ENCODE measurements at regions not wholly inside any gene's neighbourhood (a gene's known extent, or its start where the extent isn't known, plus 50 kb on each side); places are given as distances from the start of the nearest gene placed in this dataset.

- CTCF ChIA-PET, result interaction anchor here (0.6 to 1.1 kb wide), 3 partner anchors 26 to 113 kb away, joined by 3 to 5 read pairs (median 3); no protein-coding TSS in a partner anchor
- no TSS peak for BruUV-seq (replicated peaks)
- Mint-ChIP-seq H3K9me3 (ENCODE audit: unreplicated experiment) (no peaks in the 10 kb centered on the region), H3K4me3 (ENCODE audit: unreplicated experiment) (no peak overlapping the region), H3K36me3 (ENCODE audit: insufficient read depth, unreplicated experiment) (peaks cover 11% of the 10 kb centered on the region), H3K27ac (ENCODE audit: low read depth, unreplicated experiment) (no peak overlapping the region), H3K4me1 (ENCODE audit: insufficient read depth, unreplicated experiment) (no peaks in the 10 kb centered on the region), H3K27me3 (ENCODE audit: insufficient read depth, unreplicated experiment) (no peaks in the 10 kb centered on the region)
- POLR2A ChIA-PET, result interaction anchor here (0.6 kb wide), 1 partner anchor 391 kb away, joined by 4 read pairs; no protein-coding TSS in a partner anchor
- intact Hi-C loops (cut with micrococcal nuclease), result no loop called here
- no peak for DNase-seq (ENCODE audit: unreplicated experiment)
- no peak for TF ChIP-seq CTCF (IDR thresholded peaks at IDR 0.05; ENCODE audit: unreplicated experiment)
These were observed 156.5 kb downstream of the PAWR start for GRCh38 chr12:79534029-79534867.

GRCh38 chr12:79532907-79533288 lies 157.9 kb downstream of the PAWR start:
- peaks cover 6% of the 10 kb centered on the region for H3K36me3 Mint-ChIP-seq (ENCODE audit: insufficient read depth, unreplicated experiment)
- intact Hi-C loops (cut with micrococcal nuclease), result no loop called here
- H3K9me3 Mint-ChIP-seq (ENCODE audit: unreplicated experiment), result no peaks in the 10 kb centered on the region
- no peak overlapping the region for H3K4me3 Mint-ChIP-seq (ENCODE audit: unreplicated experiment)
- CTCF ChIA-PET, result interaction anchor here (0.6 kb wide), 2 partner anchors 255 to 262 kb away, joined by 3 read pairs; no protein-coding TSS in a partner anchor
- POLR2A ChIA-PET, result no interaction called here
- H3K4me1 Mint-ChIP-seq (ENCODE audit: insufficient read depth, unreplicated experiment), result no peaks in the 10 kb centered on the region
- DNase-seq (ENCODE audit: unreplicated experiment), result peak; percentile 33
- no peak for TF ChIP-seq CTCF (IDR thresholded peaks at IDR 0.05; ENCODE audit: unreplicated experiment)
- no peak overlapping the region for H3K27ac Mint-ChIP-seq (ENCODE audit: low read depth, unreplicated experiment)
- no peaks in the 10 kb centered on the region for H3K27me3 Mint-ChIP-seq (ENCODE audit: insufficient read depth, unreplicated experiment)
- BruUV-seq (replicated peaks), result no TSS peak

- intact Hi-C loops (cut with micrococcal nuclease), result no loop called here
- TF ChIP-seq CTCF (IDR thresholded peaks at IDR 0.05; ENCODE audit: unreplicated experiment), result no peak
- Mint-ChIP-seq H3K4me1 (ENCODE audit: insufficient read depth, unreplicated experiment) (no peaks in the 10 kb centered on the region), H3K4me3 (ENCODE audit: unreplicated experiment) (no peak overlapping the region), H3K27ac (ENCODE audit: low read depth, unreplicated experiment) (no peak overlapping the region), H3K36me3 (ENCODE audit: insufficient read depth, unreplicated experiment) (peaks cover 6% of the 10 kb centered on the region), H3K27me3 (ENCODE audit: insufficient read depth, unreplicated experiment) (no peaks in the 10 kb centered on the region), H3K9me3 (ENCODE audit: unreplicated experiment) (no peaks in the 10 kb centered on the region)
- ChIA-PET CTCF (interaction anchor here (0.6 to 0.7 kb wide), 3 partner anchors 675 to 782 kb away, joined by 3 read pairs; no protein-coding TSS in a partner anchor), POLR2A (interaction anchor here (1.3 kb wide), 1 partner anchor 112 kb away, joined by 3 read pairs; no protein-coding TSS in a partner anchor)
- no TSS peak for BruUV-seq (replicated peaks)
- no peak for DNase-seq (ENCODE audit: unreplicated experiment)
These were observed 159.2 kb downstream of the PAWR start for GRCh38 chr12:79531518-79531917.

- H3K27ac Mint-ChIP-seq (ENCODE audit: low read depth, unreplicated experiment), result no peak overlapping the region
- BruUV-seq (replicated peaks), result no TSS peak
- no peaks in the 10 kb centered on the region for H3K27me3 Mint-ChIP-seq (ENCODE audit: insufficient read depth, unreplicated experiment)
- TF ChIP-seq CTCF (IDR thresholded peaks at IDR 0.05; ENCODE audit: unreplicated experiment), result no peak
- no peaks in the 10 kb centered on the region for H3K9me3 Mint-ChIP-seq (ENCODE audit: unreplicated experiment)
- DNase-seq (ENCODE audit: unreplicated experiment), result no peak
- H3K36me3 Mint-ChIP-seq (ENCODE audit: insufficient read depth, unreplicated experiment), result peaks cover 10% of the 10 kb centered on the region
- ChIA-PET CTCF (no interaction called here), POLR2A (no interaction called here)
- intact Hi-C loops (cut with micrococcal nuclease), result no loop called here
- no peaks in the 10 kb centered on the region for H3K4me1 Mint-ChIP-seq (ENCODE audit: insufficient read depth, unreplicated experiment)
- H3K4me3 Mint-ChIP-seq (ENCODE audit: unreplicated experiment), result no peak overlapping the region
These were observed 163.3 kb downstream of the PAWR start for GRCh38 chr12:79527473-79527872.

Data from MCF 10A (cell line).